ENCODE measurements at regions not wholly inside any gene's neighbourhood (a gene's known extent, or its start where the extent isn't known, plus 50 kb on each side); places are given as distances from the start of the nearest gene placed in this dataset.

DNA sequence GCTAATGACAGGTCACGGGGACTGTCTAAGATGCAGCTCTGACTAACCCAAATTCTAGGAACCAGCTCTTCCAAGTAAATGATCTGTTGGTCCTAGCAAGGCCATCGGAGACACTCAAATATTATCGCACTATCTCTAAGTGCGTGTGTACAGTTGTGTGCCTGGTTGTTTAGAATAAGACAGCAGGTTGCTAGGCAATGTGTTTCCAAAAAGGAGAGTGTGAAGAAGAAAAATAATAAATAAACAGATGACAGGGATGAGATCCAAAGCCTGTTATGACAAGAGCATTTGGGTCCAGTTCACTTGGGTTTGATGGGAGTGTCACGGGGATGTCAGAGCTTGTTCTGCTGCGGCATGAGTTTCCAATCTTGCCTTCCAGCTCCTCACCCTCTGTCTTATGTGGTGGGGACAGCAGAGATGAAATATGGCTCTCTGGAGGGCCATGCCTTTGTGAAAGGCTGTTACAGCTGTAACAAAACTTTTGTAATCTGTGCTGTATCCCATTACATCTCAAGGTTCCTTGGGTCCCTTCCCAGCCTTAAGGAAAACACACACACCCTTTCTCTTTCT is 127.5 kb upstream of the TNP1 start:
- TF ChIP-seq, protein P1, sequence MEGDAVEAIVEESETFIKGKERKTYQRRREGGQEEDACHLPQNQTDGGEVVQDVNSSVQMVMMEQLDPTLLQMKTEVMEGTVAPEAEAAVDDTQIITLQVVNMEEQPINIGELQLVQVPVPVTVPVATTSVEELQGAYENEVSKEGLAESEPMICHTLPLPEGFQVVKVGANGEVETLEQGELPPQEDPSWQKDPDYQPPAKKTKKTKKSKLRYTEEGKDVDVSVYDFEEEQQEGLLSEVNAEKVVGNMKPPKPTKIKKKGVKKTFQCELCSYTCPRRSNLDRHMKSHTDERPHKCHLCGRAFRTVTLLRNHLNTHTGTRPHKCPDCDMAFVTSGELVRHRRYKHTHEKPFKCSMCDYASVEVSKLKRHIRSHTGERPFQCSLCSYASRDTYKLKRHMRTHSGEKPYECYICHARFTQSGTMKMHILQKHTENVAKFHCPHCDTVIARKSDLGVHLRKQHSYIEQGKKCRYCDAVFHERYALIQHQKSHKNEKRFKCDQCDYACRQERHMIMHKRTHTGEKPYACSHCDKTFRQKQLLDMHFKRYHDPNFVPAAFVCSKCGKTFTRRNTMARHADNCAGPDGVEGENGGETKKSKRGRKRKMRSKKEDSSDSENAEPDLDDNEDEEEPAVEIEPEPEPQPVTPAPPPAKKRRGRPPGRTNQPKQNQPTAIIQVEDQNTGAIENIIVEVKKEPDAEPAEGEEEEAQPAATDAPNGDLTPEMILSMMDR (IDR thresholded peaks at IDR 0.05; ENCODE audit: low read depth, low read length) = no peak
- no peak for TF ChIP-seq MYC (IDR thresholded peaks at IDR 0.05; ENCODE audit: low read depth, low read length)

Data from NB4 (cell line).